Dedifferentiated amniotic fluid mesenchymal stem cell (primary cell): ENCODE measurements at regions not wholly inside any gene's neighbourhood (a gene's known extent, or its start where the extent isn't known, plus 50 kb on each side); places are given as distances from the start of the nearest gene placed in this dataset.

Experiments
- DNase-seq: peaks from one replicate; pipeline ENCODE4 v3.0.0-alpha.2; 2016; ENCODE audit errors: extremely low spot score

DNA sequence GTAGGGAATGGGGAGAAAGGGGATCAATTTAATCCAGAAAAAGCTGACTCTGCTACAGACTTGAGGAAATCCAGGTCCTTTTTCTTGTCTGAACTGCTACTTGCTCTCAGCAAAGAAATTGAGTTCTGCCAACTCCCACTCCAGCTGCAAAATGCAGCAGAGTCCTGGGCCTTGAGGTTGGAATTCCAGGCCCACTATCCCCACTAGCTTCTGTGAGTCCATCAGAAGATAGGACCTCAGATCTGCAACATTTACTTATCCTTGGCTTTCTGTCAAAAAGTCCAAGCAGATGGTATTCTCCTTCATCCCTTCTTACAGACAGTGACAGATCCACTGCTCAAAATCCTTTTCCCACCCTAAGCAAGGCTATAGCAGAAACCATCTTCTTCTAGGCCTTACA lies 219.2 kb downstream of the ARHGAP12 start:
- DNase-seq, result no peak

DNA sequence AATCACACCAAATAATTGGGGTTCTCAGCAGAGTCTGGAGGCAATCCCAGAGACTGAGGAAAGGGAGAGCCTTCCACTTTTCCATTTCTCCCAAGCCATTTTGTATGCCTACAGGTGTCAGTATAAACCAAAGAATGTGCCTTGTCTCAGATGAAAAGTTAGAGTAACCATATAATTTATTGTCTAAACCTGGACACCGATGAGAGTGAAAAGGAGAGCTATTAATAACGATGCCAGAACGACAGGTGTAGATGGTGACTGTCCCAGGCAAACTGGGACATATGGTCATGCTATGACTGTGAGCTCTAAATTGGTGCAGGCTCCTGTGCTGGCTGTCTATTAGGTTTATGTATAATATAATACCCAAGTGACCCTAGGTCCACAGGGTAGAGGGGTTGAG lies 219.6 kb downstream of the ARHGAP12 start:
- no peak for DNase-seq

DNA sequence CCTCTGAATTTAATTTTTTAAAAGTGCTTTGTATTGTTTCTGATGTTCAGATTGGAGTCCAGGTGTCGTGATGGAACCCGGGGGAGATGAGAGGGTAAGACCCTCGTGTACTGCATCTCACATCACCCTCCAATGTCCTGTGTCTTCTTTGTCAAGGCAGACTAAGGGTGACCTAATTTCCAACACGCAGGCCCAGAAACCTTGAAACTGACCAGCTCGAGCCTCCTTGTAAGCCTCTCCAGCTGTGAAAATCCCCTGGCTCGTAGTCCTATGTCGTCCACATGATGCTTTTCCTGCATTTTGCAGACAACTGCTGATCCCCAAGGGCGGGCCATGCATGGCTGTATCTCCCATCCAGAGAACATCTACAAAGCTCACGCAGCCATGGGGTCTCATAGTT lies 220.2 kb downstream of the ARHGAP12 start:
- no peak for DNase-seq

DNA sequence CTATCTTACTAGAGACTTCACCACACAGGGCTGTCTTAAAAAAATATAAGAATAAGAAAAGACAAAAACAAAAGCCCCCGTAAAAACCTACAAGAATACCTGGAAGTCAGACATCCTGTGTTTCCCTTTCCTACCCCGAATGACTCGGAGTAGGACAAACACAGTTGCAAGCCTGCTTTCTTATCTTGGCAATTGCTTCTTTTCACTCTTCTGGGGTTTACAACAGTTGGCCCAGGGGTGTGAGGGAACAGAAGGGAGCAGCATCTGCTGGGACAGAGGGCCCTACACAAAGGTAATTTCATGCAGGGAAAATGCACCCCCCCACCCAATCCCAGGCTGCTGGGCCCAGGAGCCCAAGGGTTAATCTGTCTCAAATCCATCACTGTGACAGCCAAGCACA lies 220.6 kb downstream of the ARHGAP12 start:
- no peak for DNase-seq

DNA sequence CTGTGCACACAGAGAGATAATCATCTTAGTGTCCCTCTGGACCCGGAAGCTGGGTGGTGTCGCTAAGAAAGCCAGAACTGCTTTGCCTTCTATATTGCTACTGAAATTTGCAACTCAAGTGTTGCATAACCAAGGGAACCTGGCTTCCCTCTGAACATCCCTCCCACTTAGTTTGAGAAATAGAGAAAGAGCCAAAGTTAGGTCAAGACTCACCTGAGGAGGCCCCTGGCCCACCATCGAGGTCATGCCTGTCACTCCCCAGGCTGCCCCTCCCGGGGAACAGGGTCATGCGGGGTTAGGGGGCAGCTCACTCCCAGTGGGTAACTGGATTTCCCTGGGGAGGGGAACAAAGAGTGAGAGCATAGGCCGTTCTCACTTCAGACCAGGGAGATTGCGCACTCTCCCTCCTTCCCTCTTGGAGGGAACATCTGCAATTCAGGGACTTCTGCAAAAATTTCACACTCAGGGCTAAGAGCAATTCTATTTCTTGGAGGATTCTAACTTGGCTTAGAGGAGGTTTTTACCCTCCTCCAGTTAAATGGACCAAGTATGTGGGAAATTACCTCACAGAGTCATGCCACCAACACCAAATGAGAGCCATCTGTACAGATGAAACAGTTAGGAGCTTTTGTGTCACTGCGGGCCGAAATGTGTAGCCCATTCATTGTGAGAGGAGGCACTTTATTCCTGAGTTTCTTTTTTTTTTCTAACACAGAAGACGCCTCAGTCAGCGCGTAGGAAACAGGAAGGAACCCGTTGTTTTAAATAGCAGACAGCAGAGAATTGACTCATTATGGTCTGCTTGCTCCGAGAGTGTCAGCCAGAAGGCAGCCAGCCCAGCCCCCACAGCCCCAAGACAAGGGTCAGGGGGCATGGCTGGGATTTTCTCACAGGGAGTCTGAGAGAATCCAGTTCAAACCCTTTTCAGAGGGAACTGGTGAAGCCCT lies 221.3 kb downstream of the ARHGAP12 start:
- DNase-seq, result peak; percentile 18

DNA sequence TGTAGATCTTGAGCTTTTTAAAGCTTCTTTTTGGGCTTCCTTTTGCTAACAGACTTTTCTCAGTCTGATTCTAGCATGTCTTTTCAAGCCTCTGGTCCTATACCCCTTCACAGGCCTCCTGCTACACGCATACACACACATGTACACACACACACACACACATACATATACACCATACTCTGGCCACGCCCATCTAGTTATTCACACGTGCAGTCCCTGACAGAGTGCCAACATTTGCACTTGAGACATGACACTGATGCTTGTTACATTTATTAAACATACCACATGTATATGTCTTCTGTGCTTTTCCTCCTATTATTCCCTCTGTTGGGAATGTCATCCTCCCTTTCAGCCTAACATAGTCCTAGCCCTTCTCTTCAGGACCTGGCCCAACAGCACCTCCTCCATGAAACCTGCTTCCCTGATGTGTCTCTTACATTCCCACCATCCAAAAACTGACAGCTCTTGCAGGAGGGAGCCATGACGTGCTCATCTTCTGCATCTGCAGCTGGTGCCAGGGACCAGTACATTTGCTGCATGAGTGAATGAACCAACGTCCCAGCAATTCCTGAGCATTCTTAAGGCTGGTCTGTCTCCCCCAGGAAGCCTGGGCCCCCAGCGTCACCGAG lies 222.1 kb downstream of the ARHGAP12 start:
- no peak for DNase-seq

DNA sequence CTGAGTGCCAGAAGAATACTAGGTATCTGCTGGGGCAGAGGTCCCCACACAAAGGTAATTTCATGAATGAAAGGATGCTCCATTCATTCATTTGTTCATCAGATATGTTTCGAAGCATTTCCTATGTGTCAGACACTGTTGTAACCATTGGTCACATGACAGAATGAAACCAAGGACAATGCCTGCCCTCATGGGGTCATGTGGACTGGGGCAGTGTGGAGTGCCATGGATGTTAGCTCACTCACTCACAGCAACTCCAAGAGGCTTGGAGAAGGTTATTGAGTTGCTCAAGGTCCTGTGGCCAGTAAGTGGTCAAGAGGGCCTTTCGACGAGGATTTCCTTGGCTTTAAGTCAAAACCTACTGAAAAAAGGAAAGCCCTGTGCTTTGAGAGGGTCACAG lies 223.5 kb downstream of the ARHGAP12 start:
- no peak for DNase-seq

DNA sequence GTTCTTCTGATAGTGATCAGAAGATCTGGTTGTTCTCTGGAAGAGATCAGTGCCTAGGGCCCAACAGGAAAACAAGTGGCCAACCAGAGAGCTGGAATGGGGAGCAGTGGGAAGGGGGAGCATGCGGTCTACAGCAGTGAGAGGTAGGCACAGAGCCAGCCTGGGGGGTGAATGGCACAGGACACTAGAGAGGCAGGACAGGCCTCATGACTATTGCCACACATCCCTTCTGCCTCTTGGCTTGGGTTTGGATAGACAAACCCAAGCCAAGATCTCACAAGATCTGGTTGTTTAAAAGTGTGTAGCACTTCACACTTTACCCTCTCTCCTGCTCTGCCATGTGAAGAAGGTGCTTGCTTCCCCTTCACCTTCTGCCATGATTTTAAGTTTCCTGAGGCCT lies 224.4 kb downstream of the ARHGAP12 start:
- no peak for DNase-seq

DNA sequence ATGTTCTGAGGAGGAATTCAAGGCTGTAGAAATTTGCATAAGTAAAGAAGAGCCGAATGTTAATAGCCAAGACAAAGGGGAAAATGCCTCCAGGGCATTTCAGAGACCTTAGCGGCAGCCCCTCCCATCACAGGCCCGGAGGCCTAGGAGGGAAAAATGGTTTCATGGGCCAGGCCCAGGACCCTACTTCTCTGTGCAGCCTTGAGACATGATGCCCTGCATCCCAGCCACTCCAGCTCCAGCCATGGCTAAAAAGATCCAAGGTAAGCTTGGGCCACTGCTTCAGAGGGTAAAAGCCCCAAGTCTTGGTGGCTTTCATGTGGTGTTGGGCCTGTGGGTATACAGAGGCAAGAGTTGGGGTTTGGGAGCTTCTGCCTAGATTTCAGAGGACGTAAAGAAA lies 225.7 kb downstream of the ARHGAP12 start:
- DNase-seq, result no peak

DNA sequence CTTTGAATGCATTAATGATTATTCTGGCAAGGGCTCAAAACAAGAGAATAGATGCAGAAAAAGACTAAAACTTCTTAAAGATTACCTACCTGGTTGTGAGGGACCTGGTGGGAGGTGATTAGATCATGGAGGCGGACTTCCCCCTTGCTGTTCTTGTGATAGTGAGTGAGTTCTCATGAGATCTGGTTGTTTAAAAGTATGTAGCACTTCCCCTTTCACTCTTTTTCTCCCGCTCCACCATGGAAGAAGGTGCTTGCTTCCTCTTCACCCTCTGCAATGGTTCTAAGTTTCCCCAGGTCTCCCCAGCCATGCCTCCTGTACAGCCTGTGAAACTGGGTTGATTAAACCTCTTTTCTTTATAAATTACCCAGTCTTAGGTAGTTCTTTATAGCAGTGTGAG lies 226.6 kb downstream of the ARHGAP12 start:
- DNase-seq, result no peak

DNA sequence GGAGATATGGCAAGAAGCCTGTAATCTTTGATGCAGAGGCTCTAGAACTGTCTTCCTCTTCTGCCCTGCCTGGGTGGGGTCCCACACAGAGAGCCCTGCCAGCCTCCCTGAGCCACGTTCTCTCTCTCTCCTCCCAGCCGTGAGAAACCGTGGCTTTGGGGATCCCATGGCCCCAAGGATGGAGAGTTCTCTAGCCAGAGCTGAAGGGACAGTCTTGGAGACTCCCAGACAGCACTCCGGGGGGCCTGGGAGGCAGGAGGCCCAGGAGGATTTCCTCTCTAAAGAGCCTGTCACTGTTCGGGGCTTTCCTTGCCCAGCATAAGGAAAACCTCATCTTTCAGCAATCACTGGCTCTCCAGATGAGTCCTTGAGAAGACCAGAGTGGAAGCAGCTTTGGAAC lies 227.1 kb downstream of the ARHGAP12 start:
- no peak for DNase-seq

DNA sequence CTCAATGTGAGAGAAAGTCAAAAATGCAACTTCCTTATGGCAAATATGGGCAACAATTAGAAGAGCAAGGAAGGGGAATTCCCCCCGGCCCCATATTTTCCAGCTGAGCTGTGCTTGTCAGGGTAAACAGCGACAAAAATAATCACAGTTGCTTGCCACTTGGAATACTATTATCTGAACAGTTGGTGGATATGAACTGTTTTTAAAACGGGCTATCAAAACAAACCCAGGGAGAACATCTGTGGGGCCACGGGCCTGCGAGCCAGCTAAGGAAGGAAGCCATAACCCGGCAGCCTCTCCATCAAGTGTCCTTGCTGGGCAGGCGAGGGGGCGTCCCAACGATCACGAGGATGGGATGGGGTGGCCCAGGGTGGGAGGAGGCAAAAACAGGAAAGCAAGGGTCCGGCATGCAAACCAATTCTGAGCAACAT lies 228.4 kb downstream of the ARHGAP12 start:
- no peak for DNase-seq

DNA sequence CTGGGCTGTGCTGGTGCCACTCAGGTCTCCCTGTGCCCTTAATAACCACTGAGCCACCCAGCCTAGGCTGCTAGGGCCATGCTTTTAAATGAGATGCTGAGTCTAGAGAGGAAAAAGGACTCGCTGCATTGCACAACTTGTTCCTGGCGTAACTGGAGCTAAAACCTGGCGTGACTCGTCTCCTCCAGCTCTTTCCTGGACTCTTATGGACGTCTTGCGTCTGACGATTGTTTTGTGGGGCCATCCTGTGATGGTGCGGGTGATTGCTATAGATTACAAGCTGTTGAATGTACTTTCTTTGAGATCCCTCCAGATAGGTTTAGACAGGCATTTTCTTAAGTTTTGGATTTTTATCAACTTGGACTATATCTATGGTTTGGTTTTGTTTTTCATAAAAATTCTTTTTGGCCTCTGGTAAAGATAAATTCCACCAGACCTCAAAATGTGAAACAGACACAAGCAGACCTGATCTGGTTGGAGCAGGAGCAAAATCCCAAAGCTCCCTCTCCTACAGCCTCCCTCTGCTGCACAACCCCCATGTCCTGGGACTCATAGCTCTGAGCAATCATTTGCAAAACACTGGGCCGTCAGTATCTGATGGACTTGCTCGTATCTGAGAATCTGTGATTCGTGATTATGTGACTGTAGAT lies 230.3 kb downstream of the ARHGAP12 start:
- peak; percentile 86 for DNase-seq

DNA sequence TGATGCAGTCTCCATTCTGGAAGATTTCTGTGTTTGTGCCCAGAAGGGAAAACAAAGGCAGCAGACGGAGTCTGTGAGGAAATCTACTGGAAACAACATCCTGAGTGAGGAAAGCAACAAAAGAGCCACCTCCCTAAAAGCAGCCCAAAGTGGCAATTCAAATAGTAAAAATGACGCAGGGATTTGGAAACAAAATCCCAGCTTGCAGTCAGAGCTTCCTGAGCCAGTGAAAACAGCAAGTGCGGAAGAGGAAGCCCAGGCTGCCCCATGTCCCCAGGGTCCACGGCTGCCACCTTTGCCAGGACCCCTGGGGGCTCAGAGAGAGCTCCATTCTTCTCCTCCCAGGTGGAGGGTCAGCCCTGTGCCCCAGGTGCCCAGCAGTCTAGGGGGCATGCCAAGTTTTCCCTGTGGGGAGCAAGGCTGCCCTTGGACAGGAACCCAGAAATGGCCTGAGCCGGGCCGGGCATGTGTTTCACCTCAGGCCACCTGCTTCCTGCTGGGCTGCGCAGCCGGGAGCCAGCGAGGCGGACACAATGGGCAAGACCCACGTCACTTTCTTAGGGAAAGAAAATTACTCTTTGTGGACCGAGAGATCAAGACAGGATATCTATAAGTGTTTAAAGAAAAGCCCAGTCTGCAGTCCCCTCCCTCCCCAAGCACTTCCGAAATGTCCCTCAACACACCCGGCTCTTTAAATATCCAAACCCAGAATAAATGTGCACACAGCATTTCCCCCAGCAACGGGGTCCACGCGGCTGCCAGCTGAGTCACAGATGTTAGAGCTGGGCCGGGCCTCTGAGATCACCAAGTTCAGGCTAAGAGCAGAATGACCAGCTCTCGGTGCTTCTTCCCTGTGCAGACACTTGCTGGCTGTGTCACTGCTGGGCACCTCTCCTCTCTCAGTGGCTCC lies 231.1 kb downstream of the ARHGAP12 start:
- DNase-seq, result peak; percentile 62

DNA sequence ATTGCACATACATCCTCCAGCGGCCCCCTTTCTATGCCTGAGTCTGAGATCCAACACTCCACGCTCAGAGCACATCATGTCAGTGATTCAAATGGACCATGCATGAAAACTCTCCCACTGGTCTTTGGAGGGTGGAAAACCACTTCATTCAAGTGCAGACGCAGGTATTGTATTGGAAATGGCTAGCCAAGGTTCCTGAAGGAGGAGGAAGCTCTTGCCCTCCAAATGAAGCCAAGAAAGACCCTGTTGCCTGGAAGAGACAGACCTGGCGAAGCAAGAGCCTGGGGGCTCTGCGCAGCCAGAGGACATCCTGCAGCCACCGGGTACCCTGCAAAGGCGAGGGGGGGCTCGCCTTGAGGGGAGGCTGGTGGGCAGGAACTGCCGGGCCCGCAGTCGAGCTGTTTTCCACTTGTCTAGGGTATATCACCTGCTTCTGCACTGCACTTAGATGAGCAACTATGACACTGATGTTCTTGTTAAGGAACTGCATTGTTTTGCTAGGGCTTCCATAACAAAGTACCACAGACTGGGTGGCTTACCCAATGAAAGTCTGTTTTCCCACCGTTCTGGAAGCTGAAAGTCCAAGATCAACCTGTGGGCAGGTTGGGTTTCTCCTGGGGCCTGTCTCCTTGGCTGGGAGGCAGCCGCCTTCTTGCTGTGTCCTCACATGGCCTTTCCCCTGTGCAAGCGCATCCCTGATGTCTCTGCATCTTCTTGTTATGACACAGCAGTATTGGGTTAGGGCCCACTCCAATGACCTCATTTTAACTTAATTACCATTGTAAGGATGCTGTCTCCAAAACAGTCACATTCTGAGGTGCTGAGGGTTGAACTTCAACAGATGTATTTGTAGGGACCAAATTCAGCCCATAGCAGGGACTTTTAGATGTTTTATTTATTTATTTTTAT lies 233.4 kb downstream of the ARHGAP12 start:
- DNase-seq, result no peak

DNA sequence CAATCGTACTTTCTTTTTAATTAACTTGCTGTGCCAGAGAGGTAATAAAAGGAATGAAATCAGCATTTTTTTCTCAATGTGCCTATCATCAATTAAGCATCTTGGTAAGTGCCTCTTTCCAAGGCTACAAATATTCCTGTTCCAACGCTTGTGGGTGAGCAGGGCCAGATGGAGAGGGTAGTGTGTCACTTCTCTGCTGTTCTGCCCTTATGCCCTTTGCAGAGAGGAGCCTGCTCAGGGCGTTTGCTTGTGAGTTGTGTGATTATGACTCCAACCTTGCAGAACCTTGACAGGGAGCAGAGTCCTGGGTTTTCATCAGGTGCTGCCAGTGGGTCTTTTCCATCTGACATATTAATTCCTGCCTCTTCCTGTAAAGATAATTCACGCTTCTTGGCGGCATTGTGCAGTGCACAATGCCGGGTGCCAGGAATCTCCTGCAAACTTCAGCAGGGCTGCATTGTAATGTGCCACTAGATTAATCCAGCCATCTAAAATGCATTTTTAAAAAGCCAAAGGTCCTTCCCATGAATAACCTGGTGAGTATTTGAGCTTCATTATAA lies 234.4 kb downstream of the ARHGAP12 start:
- DNase-seq, result no peak

DNA sequence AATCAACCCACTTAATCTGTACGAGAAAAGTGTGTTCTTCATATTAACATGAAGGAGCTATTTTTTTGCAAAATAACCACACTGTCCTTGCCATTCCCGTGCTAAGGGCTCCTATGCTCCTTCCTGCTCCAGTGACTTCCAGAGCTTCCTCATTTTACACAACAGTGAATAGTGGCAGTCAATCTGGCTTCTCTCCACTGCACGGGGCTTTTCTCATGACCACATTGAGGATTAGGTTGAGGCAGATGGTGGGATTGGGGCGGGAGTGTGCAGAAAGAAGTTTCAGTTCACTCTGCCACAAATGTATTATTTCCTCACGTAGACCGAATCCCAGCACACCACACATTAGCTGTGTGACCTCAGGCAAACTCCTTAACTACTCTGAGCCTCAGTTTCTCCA lies 235.1 kb downstream of the ARHGAP12 start:
- no peak for DNase-seq

DNA sequence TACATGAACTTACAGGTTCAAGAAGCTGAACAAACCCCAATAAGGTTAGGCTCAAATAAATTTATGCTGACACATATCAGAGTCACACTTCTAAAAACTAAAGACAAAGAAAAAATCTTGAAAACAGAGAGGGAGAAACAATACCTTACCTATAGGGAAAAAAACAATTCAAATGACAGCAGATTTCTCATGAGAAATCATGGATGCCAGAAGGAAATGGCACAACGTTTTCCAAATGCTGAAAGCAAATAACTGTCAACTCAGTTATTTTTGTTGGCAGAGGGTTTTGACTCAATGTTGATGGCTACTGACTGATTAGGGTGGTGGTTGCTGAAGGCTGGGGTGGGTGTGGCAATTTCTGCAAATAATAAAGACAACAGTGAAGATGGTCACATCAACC lies 239.4 kb downstream of the ARHGAP12 start:
- DNase-seq, result no peak

DNA sequence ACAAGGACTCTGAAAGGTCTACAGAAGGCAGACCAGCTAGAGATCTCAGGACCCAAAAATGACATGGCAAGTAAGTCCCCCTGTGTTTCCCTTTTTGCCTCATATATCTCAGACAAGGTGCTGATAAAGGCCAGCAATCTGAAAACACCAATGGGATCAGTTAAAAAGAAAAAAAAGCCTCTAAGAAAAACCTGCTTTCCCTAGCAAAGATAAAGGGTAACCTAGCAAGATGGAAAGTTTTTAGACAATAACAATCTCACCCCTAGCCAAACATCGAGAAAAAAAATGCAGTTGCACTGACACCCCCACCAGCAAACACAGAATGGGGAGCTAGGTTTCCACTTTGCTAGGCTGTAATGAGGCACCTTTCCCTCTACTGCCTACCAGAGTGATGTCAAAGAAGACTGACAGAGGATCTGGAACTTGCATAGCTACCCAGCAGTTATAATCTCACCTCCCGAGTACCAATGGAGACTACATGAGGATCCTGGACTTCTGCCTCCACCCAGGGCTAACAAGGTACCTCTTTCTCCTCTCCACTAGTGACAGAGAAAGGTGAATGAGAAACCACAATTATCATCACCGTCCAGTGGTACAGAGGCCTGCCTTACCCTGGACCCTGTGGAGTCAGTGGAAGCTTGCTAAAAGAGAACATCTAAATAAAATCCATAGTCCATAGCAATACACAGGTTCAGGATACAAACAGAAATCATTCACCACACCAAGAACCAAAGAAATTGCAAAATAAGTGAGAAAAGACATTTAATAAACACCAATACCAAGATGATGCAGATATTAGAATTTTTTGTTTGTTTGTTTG lies 240.8 kb downstream of the ARHGAP12 start:
- no peak for DNase-seq
